ENCODE measurements at regions not wholly inside any gene's neighbourhood (a gene's known extent, or its start where the extent isn't known, plus 50 kb on each side); places are given as distances from the start of the nearest gene placed in this dataset.

DNA sequence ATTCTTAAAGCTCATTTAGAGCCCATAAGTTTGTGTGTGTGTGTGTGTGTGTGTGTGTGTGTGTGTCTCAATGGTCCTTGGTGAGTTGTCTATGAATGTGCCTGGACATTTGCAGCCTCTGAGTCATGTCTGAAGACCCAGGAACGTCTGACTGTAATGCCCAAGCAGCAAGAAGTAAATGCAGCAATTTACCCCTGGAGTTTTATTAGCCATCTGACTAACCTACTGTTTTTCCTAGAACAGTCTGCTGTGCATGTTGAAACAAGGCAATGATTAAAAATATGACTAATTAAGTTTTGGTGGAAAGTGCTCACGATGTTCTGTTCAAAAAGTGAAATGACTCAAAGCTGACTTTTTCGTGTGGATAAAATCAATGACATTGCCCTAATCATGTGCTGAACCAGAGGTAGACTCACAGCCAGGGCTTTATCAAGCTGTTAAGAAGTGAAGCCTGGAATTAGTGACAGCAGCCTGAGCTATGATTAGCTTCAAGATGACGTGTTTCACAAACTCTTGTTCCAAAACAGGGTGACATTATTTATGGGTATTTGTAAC, 201.6 kb downstream of the CPE start:
- TF ChIP-seq CTCF (conservative IDR thresholded peaks at IDR 0.05) (no peak), ZFX (IDR thresholded peaks at IDR 0.05) (no peak)
- H3K27ac ChIP-seq = no peak overlapping the region

DNA sequence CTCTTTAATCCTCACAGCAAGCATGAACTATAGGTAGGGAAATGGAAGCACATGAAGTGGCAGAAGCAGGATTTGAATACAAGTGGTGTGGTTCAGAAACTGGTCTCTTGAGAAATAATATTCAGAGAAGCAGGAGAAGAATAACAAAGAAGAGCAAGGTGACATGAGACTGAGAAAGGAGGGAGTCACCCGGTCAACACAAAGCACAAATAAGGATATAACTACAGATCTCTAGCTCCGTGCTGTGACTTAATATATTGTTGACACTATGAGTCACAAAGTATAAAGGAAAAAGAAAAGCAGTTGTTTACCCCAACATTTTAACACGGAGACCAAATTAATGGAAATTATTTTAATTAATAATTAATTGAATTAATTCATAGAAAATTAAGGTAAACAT, 204.5 kb downstream of the CPE start:
- H3K27ac ChIP-seq = no peak overlapping the region
- TF ChIP-seq ZFX (IDR thresholded peaks at IDR 0.05) (no peak), CTCF (conservative IDR thresholded peaks at IDR 0.05) (no peak)

GRCh38 chr4:165584916-165585315, 206.1 kb downstream of the CPE start:
- H3K27ac ChIP-seq = no peak overlapping the region

GRCh38 chr4:165588534-165589315, 209.9 kb downstream of the CPE start:
- no peak overlapping the region for H3K27ac ChIP-seq
- TF ChIP-seq ZFX (IDR thresholded peaks at IDR 0.05) (no peak), CTCF (conservative IDR thresholded peaks at IDR 0.05) (no peak)

More at GRCh38 chr4:165584916-165585315, 206.1 kb downstream of the CPE start:
- TF ChIP-seq CTCF (conservative IDR thresholded peaks at IDR 0.05) = no peak
- TF ChIP-seq ZFX (IDR thresholded peaks at IDR 0.05) = no peak

DNA sequence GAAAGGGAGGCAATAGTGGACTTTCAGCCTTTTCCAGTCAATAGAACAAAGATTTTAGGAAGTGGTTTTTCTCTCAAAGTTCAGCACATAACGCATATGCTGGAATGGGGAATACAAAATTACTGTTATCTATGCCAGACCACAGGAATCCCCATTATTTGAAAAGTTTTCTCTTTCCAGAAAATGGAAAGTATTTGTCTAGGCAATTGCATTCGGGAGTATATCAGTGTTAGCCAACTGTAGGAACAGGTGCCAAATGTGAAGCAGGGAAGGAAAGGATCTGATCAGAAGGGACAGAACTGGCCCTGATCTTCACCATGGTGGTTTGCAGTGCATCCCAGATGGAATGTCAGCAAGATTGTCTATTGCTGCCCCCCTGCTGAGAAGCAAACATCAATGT, 213.6 kb downstream of the CPE start:
- no peak overlapping the region for H3K27ac ChIP-seq

GRCh38 chr4:165597581-165598480, 219.0 kb downstream of the CPE start:
- H3K27ac ChIP-seq = no peak overlapping the region
- no peak for TF ChIP-seq CTCF (conservative IDR thresholded peaks at IDR 0.05)
- no peak for TF ChIP-seq ZFX (IDR thresholded peaks at IDR 0.05)

More for the DNA sequence above, 213.6 kb downstream of the CPE start:
- TF ChIP-seq CTCF (conservative IDR thresholded peaks at IDR 0.05) (no peak), ZFX (IDR thresholded peaks at IDR 0.05) (no peak)
